Ascending aorta (tissue), 2 donors: ENCODE measurements at regions not wholly inside any gene's neighbourhood (a gene's known extent, or its start where the extent isn't known, plus 50 kb on each side); places are given as distances from the start of the nearest gene placed in this dataset.

ENCODE experiments used
- DNase-seq, 2 donors: peaks; one replicate each; pipeline ENCODE4 v3.0.0-alpha.2; 2019; ENCODE audit warnings: low spot score in 2 of 2
- H3K27ac ChIP-seq, 2 donors: fragments of 200-600 bp; sonication (generic); one replicate each; pipeline ENCODE4 v1.5.1; 2016 to 2017; ENCODE audit warnings: mild to moderate bottlenecking in 1 of 2
- H3K27me3 ChIP-seq: fragments of 200-600 bp; sonication (generic); one replicate; pipeline ENCODE4 v1.5.1; 2017
- H3K36me3 ChIP-seq, 2 donors: fragments of 200-600 bp; sonication (generic); one replicate each; pipeline ENCODE4 v1.5.1; 2016
- H3K4me1 ChIP-seq, 2 donors: fragments of 200-600 bp; sonication (generic); one replicate each; pipeline ENCODE4 v1.5.1; 2016 to 2017; ENCODE audit warnings: mild to moderate bottlenecking in 1 of 2
- H3K4me3 ChIP-seq, 2 donors: fragments of 200-600 bp; sonication (generic); one replicate each; pipeline ENCODE4 v1.5.1; 2016 to 2017; ENCODE audit warnings: mild to moderate bottlenecking in 1 of 2
- H3K9me3 ChIP-seq, 2 donors: fragments of 200-600 bp; sonication (generic); one replicate each; pipeline ENCODE4 v1.5.1; 2016
- CTCF ChIP-seq, 3 experiments: fragments of 200-600 bp in 2 of 3; fragments of 450-650 bp in 1 of 3; sonication (generic) in 2 of 3; IDR thresholded peaks; one replicate each; pipeline ENCODE4 v1.5.1; 2016 to 2019; ENCODE audit warnings: antibody characterized with exemption in 3 of 3, mild to moderate bottlenecking in 1 of 3, moderate library complexity in 1 of 3
- intact Hi-C: fragments of 100-400 bp; cut with DNase I; formaldehyde crosslinking; loops from one replicate; pipeline ENCODE4 v1.15.1; 2023

DNA sequence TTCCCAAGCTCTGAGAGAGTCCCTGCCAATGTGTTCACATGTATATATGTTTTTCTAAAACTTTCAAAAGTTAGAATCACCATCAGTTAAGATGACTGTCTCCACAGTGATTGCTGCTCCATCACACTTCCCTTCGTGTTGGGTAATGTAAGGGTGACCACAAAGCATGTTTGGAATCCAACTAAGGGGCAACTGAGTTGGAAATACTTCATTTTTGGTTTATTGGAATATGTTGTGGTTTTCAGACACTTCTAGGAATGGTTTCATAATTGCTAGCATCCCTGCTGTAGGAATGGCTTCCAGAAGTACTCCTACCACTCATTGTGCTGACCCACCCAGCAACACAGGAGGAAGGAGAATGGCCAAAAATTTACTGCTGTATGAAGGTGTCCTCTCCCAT lies 212.5 kb upstream of the GULP1 start:
- H3K27me3 ChIP-seq: no peaks in the 10 kb centered on the region
- H3K27ac ChIP-seq: no peak overlapping the region
- DNase-seq: no peak
- intact Hi-C loops: no loop called here
- H3K4me1 ChIP-seq: no peaks in the 10 kb centered on the region
- H3K36me3 ChIP-seq: no peaks in the 10 kb centered on the region
- TF ChIP-seq CTCF (IDR thresholded peaks at IDR 0.05): no peak
- H3K9me3 ChIP-seq: no peaks in the 10 kb centered on the region
- no peak overlapping the region for H3K4me3 ChIP-seq

DNA sequence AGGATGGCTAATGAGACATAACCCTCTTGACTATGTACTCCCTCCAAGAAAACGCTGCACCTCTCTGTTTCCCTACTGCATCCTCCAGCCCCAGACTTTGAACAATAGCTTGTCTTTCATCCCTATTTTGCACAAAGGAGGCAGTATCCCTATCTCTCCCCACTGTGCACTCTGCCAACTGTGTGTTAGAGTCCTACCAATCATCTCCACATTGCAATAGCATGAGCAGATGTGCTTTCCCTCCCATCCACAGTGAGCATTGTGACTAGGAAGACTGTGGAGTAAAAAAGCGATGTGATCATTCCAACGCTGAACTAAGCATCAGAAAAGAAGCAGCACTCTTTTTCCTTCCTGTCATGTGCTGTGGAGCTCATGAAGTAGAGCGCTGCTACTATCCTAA lies 206.3 kb upstream of the GULP1 start:
- intact Hi-C loops: no loop called here
- no peaks in the 10 kb centered on the region for H3K27me3 ChIP-seq
- TF ChIP-seq CTCF (IDR thresholded peaks at IDR 0.05): no peak
- no peaks in the 10 kb centered on the region for H3K36me3 ChIP-seq
- peaks cover 5 to 7% of the 10 kb centered on the region in 2 donors for H3K9me3 ChIP-seq
- H3K27ac ChIP-seq: no peak overlapping the region
- DNase-seq: no peak
- no peak overlapping the region for H3K4me3 ChIP-seq
- no peaks in the 10 kb centered on the region for H3K4me1 ChIP-seq

DNA sequence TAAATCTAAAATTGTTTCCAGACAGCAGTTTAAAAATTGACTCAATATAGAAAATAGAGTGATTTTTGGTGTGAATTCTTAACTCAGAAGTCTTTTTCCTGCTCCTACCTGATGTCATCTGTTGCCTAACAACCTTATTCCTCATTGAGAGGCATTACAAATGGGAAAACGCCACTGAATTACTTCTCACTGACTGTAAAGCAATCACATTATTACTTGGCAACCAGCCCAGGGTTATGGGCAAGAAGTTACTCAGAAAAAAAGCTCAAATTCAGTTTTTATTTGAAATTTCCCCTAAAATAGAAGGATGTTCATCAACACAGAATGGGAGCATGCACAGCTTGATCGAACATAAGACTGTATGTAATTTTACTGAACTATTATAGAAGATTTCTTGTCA lies 201.8 kb upstream of the GULP1 start:
- no peak for DNase-seq
- no peaks in the 10 kb centered on the region for H3K4me1 ChIP-seq
- H3K4me3 ChIP-seq: no peak overlapping the region
- TF ChIP-seq CTCF (IDR thresholded peaks at IDR 0.05): no peak
- peaks cover 5 to 7% of the 10 kb centered on the region in 2 donors for H3K9me3 ChIP-seq
- H3K27ac ChIP-seq: no peak overlapping the region
- no peaks in the 10 kb centered on the region for H3K36me3 ChIP-seq
- H3K27me3 ChIP-seq: no peaks in the 10 kb centered on the region
- intact Hi-C loops: no loop called here

DNA sequence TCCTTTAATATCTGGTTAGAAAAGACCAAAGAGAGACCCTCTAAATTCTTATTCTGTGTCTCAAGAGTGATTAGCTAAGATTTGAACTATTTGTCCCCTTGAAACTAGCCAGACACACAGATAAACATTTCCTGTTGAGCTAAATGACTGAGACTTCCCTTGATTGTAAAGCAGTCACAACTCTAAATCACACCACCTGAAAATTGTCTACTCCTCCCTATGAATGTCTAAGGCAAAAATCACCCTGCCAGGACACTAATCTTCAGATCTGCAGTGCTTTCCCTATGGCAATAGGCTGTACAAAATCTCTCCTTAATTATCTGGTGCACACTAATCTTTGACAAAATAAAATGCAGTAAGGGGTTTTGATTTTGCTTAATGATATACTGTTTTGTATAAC lies 200.5 kb upstream of the GULP1 start:
- Histone ChIP-seq H3K27ac (no peak overlapping the region), H3K4me1 (no peaks in the 10 kb centered on the region), H3K4me3 (no peak overlapping the region), H3K27me3 (no peaks in the 10 kb centered on the region), H3K9me3 (peaks cover 5 to 7% of the 10 kb centered on the region in 2 donors), H3K36me3 (no peaks in the 10 kb centered on the region)
- DNase-seq: no peak
- intact Hi-C loops: no loop called here
- no peak for TF ChIP-seq CTCF (IDR thresholded peaks at IDR 0.05)

DNA sequence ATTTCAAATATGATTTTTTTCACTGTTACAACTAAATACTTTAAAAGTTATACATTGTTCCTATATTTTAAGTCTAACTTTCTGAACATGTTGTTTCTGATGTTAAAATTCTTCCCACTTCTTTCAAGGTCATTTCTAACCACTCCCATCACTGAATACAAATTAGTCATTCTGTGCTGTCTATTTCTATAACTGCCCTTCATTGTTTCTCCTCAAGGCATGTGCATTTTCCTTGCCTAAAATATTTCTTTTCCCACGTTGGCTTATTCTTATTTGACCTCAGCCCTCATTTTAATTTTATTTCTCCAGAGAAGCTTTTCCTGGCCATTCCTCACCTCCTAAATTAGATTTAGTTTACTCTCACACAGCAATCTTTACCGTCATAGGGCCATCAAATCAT lies 198.9 kb upstream of the GULP1 start:
- no peaks in the 10 kb centered on the region for H3K27me3 ChIP-seq
- TF ChIP-seq CTCF (IDR thresholded peaks at IDR 0.05): no peak
- peaks cover 0 to 7% of the 10 kb centered on the region in 2 donors for H3K9me3 ChIP-seq
- DNase-seq: no peak
- intact Hi-C loops: no loop called here
- no peaks in the 10 kb centered on the region for H3K36me3 ChIP-seq
- no peak overlapping the region for H3K4me3 ChIP-seq
- H3K27ac ChIP-seq: no peak overlapping the region
- no peaks in the 10 kb centered on the region for H3K4me1 ChIP-seq

- H3K36me3 ChIP-seq: no peaks in the 10 kb centered on the region
- intact Hi-C loops: no loop called here
- DNase-seq: no peak
- H3K4me3 ChIP-seq: no peak overlapping the region
- no peak for TF ChIP-seq CTCF (IDR thresholded peaks at IDR 0.05)
- no peak overlapping the region for H3K27ac ChIP-seq
- H3K27me3 ChIP-seq: no peaks in the 10 kb centered on the region
- H3K9me3 ChIP-seq: no peaks in the 10 kb centered on the region
- no peaks in the 10 kb centered on the region for H3K4me1 ChIP-seq
These were observed 194.8 kb upstream of the GULP1 start for GRCh38 chr2:188096910-188097309.
